Right atrium auricular region (tissue), 2 donors: ENCODE measurements at regions not wholly inside any gene's neighbourhood (a gene's known extent, or its start where the extent isn't known, plus 50 kb on each side); places are given as distances from the start of the nearest gene placed in this dataset.

Source experiments
- DNase-seq: peaks from one replicate; pipeline ENCODE4 v3.0.0-alpha.2; 2019; ENCODE audit warnings: low spot score
- H3K27ac ChIP-seq, 2 donors: fragments of 200-600 bp; sonication (generic); 1 replicate in 1 of 2; 2 replicates in 1 of 2; pipeline ENCODE4 v1.5.1; 2016 to 2019
- H3K27me3 ChIP-seq, 2 donors: fragments of 200-600 bp; sonication (generic); one replicate each; pipeline versions ENCODE4 v1.5.1 to v1.6.0; 2017 to 2019
- H3K36me3 ChIP-seq: fragments of 200-600 bp; sonication (generic); one replicate; pipeline ENCODE4 v1.5.1; 2016
- H3K4me1 ChIP-seq, 2 donors: fragments of 200-600 bp; sonication (generic); one replicate each; pipeline versions ENCODE4 v1.5.1 to v1.6.0; 2017 to 2019
- H3K4me3 ChIP-seq, 2 donors: fragments of 200-600 bp; sonication (generic); 1 replicate in 1 of 2; 2 replicates in 1 of 2; pipeline ENCODE4 v1.5.1; 2017 to 2019; ENCODE audit warnings: mild to moderate bottlenecking in 1 of 2, moderate library complexity in 1 of 2
- H3K9me3 ChIP-seq, 2 donors: fragments of 200-600 bp; sonication (generic); one replicate each; pipeline ENCODE4 v1.5.1; 2019
- CTCF ChIP-seq, 2 donors: fragments of 200-600 bp; sonication (generic); IDR thresholded peaks; one replicate each; pipeline ENCODE4 v1.5.1; 2019; ENCODE audit warnings: antibody characterized with exemption in 2 of 2

DNA sequence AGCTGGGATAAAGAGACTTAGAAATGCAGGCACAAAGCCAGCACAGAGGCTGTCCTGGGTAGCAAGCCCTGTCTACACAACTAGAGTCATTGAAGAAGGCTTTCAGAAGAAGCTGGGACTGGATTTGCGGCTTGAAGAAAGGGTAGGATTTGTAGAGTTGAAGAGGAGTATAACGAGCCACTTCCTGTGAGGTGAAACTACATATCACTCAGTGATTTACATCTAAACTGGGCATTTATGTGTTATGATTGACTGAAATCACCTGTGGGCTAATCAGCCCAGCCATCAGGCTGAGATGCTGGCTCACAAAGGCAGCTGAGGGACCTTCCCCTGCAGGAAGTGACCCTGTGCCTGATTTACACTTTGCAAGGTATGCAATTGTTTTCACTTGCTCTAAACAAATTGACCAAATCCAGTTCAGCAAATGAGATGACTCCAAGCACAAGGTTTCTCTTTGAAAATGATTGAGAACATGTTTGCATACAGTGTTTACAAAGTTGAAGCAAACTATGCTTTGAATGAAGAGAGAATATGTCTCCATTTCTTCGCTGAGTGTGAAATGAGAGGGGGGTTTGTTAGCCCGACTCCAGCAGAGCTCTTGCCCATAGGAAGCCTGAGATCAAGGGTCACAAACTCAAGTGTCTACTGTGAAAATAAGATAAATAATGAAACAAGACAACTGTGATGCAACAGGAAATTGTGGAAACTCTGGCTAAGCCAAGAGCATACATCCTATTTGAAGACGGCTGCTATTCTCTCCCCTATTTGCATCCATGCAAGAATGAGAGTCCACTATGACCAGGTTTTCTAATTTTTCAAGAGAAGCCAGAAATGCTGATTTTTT is 69.3 kb upstream of the HK2 start:
- Histone ChIP-seq H3K9me3 (no peaks in the 10 kb centered on the region), H3K4me3 (no peak overlapping the region), H3K4me1 (peaks cover 0 to 25% of the 10 kb centered on the region in 2 donors), H3K27ac (no peak overlapping the region), H3K27me3 (no peaks in the 10 kb centered on the region), H3K36me3 (no peaks in the 10 kb centered on the region)
- no peak for DNase-seq
- TF ChIP-seq CTCF (IDR thresholded peaks at IDR 0.05): no peak

GRCh38 chr2:74766780-74767179 is 67.1 kb upstream of the HK2 start:
- TF ChIP-seq CTCF (IDR thresholded peaks at IDR 0.05): no peak
- H3K27ac ChIP-seq: no peak overlapping the region
- H3K36me3 ChIP-seq: no peaks in the 10 kb centered on the region
- H3K4me1 ChIP-seq: peaks cover 0 to 25% of the 10 kb centered on the region in 2 donors
- H3K9me3 ChIP-seq: no peaks in the 10 kb centered on the region
- no peaks in the 10 kb centered on the region for H3K27me3 ChIP-seq
- DNase-seq: no peak
- H3K4me3 ChIP-seq: no peak overlapping the region

GRCh38 chr2:74767618-74768017 is 66.3 kb upstream of the HK2 start:
- peaks cover 0 to 25% of the 10 kb centered on the region in 2 donors for H3K4me1 ChIP-seq
- no peaks in the 10 kb centered on the region for H3K9me3 ChIP-seq
- H3K36me3 ChIP-seq: no peaks in the 10 kb centered on the region
- TF ChIP-seq CTCF (IDR thresholded peaks at IDR 0.05): no peak
- H3K27ac ChIP-seq: peak overlapping the region in 1 of 2 donors; percentile 53
- H3K4me3 ChIP-seq: no peak overlapping the region
- DNase-seq: no peak
- H3K27me3 ChIP-seq: no peaks in the 10 kb centered on the region

DNA sequence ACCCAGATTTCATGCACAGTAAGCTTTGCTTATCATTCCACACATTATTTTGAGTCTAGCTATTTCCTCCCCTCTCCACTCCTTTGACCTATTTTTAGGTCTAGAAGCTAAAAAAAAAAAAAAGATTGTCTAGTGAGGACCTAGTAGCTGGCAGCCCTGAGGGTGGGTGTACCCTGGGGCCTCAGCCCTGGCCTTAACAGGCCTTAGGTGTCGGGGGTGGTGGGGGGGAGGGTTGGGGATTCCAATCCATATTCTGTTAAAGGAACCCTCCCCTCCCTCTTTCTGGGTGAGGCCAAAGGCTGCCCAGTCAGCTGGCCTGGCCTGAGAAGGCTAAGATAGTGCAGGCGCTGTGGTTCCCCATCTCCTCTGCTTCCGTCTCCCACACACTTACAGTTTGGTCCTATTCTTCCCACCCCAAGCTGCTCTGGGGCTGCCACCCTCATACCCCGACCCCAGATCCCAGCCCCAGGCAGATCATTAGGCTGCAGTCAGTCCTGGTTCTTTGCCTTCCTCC is 65.5 kb upstream of the HK2 start:
- Histone ChIP-seq H3K4me3 (no peak overlapping the region), H3K27ac (peak overlapping the region; percentile 48 to 53), H3K9me3 (no peaks in the 10 kb centered on the region), H3K4me1 (peaks cover 0 to 25% of the 10 kb centered on the region in 2 donors), H3K36me3 (no peaks in the 10 kb centered on the region), H3K27me3 (no peaks in the 10 kb centered on the region)
- TF ChIP-seq CTCF (IDR thresholded peaks at IDR 0.05): no peak
- DNase-seq: no peak

- TF ChIP-seq CTCF (IDR thresholded peaks at IDR 0.05): no peak
- DNase-seq: no peak
- Histone ChIP-seq H3K36me3 (no peaks in the 10 kb centered on the region), H3K4me1 (peaks cover 0 to 15% of the 10 kb centered on the region in 2 donors), H3K27me3 (no peaks in the 10 kb centered on the region), H3K9me3 (no peaks in the 10 kb centered on the region), H3K4me3 (no peak overlapping the region), H3K27ac (no peak overlapping the region)
These were observed 61.9 kb upstream of the HK2 start for GRCh38 chr2:74772046-74772445.
